Stimulated activated CD4-positive, alpha-beta T cell treated with anti-CD3 and anti-CD28 coated beads, Interleukin-12 subunit alpha, Interleukin-12 subunit beta, amount 100 ng/mL, for 48 hours (primary cell): ENCODE measurements at regions not wholly inside any gene's neighbourhood (a gene's known extent, or its start where the extent isn't known, plus 50 kb on each side); places are given as distances from the start of the nearest gene placed in this dataset.

Experiments
- DNase-seq, 3 donors: peaks; one replicate each; pipeline ENCODE4 v3.0.0-alpha.2; 2020; ENCODE audit warnings: low read depth in 2 of 3, low spot score in 1 of 3

GRCh38 chr5:98042521-98042920 is 730.9 kb upstream of the RGMB start:
- no peak for DNase-seq

- DNase-seq, result no peak
Measured at GRCh38 chr5:98042961-98043360, 730.5 kb upstream of the RGMB start.

- DNase-seq, result no peak
Measured at GRCh38 chr5:98050583-98050982, 722.9 kb upstream of the RGMB start.

- DNase-seq, result no peak
Measured at GRCh38 chr5:98053170-98053569, 720.3 kb upstream of the RGMB start.

GRCh38 chr5:98060148-98060547 is 713.3 kb upstream of the RGMB start:
- DNase-seq, result no peak

GRCh38 chr5:98064118-98064685 is 709.3 kb upstream of the RGMB start:
- no peak for DNase-seq

GRCh38 chr5:98065261-98065909 is 708.1 kb upstream of the RGMB start:
- no peak for DNase-seq

GRCh38 chr5:98066910-98067309 is 706.6 kb upstream of the RGMB start:
- no peak for DNase-seq

- DNase-seq, result no peak
Measured at GRCh38 chr5:98069876-98070512, 703.5 kb upstream of the RGMB start.

- no peak for DNase-seq
Measured at GRCh38 chr5:98072921-98073320, 700.5 kb upstream of the RGMB start.

GRCh38 chr5:98076501-98076900 is 697.0 kb upstream of the RGMB start:
- no peak for DNase-seq

GRCh38 chr5:98085593-98085992 is 687.9 kb upstream of the RGMB start:
- no peak for DNase-seq

- no peak for DNase-seq
Measured at GRCh38 chr5:98095072-98095471, 678.4 kb upstream of the RGMB start.

GRCh38 chr5:98096155-98096554 is 677.3 kb upstream of the RGMB start:
- DNase-seq, result no peak

- no peak for DNase-seq
Measured at GRCh38 chr5:98099448-98100105, 673.9 kb upstream of the RGMB start.

GRCh38 chr5:98101131-98101530 is 672.3 kb upstream of the RGMB start:
- DNase-seq, result no peak

GRCh38 chr5:98102936-98103335 is 670.5 kb upstream of the RGMB start:
- DNase-seq, result no peak

- DNase-seq, result no peak
Measured at GRCh38 chr5:98103807-98104206, 669.7 kb upstream of the RGMB start.

GRCh38 chr5:98104454-98105188 is 668.8 kb upstream of the RGMB start:
- DNase-seq, result no peak

- DNase-seq, result no peak
Measured at GRCh38 chr5:98105681-98106080, 667.8 kb upstream of the RGMB start.
